GM11168 (cell line): ENCODE measurements at regions not wholly inside any gene's neighbourhood (a gene's known extent, or its start where the extent isn't known, plus 50 kb on each side); places are given as distances from the start of the nearest gene placed in this dataset.

Experiments used
- in situ Hi-C: fragments of 300-500 bp; cut with MboI; formaldehyde crosslinking; loops from one replicate; pipeline ENCODE4 v1.12.0; 2022; ENCODE audit warnings: low sequenced_read_pairs; ENCODE audit not compliant: unreplicated experiment

DNA sequence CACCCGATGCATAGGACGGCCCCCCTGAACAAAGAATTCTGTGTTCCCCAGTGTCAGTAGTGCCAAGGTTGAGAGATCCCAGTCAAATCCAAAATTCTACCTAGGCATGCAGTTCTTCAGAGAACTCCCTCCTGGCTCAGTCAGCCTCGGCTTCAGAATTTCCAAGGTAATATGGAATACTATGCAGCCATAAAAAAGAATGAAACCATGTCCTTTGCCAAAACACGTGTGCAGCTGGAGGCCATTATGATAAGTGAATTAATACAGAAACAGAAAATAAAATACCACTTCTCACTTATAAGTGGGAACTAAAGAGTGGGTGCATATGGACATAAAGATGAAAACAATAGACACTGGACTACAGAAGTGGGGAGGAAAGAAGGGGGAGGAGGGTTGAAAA, 87.1 kb upstream of the TRIO start:
- in situ Hi-C loops: no loop called here

DNA sequence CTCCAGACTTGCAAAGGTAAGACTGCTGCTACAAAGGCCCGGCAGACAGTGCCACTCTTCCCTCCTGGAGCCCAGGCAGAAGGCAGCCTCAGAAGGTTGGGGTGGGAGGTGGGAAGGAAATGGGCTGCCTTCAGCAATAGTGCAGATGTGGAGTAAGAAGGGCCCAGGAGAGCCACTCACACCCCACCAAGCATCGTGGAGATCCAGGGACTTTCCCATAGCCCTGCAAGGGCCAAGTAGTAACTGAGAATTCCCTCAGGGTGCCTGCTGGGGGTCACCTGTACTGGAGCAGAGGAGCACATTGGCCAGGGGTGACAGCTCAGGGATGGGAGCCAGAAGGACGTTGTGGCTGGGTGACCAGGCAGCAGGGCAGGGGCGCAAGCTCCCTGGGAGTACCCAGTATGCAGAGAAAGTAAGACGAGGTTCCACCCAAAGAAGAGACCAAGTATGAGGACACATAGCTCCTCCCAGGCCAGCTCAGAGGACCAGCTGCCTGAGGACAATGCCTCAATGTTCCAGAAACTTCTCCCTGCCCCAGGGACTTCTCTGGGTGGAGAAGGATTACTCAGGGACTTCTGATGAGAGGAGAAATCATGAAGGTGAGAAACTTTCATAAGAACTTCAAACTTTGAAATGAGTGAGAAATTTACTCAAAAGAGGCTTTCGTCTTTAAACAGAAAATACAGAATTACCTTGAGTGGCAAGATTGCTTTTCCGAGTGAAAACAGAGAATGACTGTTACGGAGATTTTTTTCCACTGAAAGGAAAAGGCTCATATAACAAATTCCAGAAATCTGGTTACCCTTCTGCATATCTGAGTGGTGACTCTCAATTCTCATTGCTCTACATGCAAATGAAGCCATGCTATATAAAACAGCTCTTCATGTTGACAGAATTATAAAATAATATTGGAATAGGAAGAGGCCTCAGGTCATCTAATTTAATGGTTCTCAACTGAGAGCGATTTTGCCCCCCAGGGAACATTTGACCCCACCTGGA, 87.9 kb upstream of the TRIO start:
- in situ Hi-C loops: no loop called here

DNA sequence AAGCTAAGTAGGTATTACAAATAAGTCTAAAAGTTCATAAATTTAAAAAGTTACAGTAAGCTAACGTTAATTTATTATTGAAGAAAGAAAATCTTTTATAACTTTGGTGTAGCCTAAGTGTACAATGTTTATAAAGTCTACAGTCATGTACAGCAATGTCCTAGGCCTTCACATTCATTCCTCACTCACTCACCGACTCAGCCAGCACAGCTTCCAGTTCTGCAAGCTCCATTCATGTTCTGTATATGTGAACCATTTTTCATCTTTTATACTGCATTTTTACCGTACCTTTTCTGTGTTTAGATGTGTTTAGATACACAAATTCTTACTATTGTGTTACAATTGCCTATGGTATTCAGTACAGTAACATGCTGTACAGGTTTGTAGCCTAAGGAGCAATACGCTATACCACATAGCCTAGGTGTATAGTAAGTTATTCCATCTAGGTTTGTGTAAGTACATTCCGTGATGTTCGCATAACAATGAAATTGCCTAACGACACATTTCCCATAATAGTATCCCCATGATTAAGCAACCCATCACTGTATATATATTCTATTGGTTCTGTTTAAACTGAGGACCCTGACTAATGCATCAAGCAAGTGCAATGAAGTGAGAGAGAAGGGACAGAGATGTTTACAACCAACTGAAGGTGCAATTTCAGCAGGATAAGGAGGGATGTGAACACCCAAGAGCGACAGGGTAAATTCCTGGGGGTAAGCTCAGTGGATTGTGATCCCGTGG, 88.9 kb upstream of the TRIO start:
- in situ Hi-C loops: no loop called here

DNA sequence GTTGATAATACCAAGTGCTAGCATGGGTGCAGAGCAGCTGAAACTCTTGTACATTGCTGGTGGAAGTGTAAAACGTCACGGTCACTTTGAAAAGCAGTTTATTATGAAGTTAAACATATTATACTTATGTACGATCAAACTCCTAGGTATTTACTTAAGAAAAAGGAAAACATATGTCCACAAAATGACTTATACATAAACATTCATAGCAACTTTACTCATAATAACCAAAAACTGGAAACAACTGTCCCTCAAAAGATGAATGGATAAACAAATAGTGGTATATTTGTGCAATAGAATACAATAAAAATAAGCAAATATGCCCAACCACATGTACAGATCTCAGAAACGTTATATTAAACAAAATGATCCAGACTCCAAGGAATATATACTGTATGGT, 92.3 kb upstream of the TRIO start:
- in situ Hi-C loops: no loop called here

DNA sequence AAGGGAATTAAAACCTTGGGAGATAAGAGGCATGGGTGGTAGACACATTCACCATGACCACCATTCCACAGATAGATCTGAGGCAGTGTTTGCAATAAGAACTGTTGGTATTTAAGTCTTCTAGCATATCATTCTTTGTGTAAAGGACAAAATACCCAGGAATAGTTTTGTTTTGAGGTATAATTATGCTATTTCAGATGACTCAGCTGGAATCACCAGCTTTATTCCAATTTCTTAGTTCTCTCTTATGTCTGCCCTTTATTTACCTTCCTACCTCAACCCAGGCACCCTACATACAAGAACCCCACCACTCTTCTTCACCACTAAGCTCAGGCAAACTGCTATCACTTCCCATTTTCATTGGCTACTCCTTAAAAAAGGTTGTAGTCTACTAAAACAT, 94.7 kb upstream of the TRIO start:
- in situ Hi-C loops: no loop called here

DNA sequence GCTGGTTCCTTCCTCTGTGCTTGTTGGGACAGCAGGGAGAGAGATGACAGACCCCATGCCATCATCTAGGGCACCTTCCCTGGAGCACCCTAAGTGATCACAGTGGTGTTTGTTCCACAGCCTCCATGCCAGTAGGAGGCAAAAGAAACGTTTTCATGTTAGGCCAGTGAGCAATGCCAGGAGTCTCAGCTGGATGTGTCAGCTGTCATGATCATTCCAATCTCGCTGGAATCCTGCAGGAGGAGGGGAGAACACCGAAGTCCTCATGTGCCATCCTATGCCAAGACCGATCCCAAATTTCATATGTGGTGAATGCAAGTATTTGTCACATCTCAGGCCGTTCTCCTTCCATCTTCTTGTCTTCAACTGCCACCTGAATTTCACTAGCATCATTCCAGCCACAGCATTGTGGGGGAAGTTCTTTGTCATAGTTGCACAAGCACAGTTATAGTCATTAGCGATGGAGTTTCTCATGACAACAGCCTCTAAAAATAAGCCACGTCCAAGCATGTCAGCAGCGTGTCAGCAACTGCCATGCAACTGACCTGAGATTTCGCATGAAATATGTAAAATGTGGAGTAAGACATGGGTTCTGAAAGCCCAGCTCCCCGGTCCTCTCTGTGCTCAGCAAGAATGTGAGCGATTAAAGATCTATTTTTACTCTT, 97.2 kb upstream of the DNAH5 start:
- in situ Hi-C loops: no loop called here

DNA sequence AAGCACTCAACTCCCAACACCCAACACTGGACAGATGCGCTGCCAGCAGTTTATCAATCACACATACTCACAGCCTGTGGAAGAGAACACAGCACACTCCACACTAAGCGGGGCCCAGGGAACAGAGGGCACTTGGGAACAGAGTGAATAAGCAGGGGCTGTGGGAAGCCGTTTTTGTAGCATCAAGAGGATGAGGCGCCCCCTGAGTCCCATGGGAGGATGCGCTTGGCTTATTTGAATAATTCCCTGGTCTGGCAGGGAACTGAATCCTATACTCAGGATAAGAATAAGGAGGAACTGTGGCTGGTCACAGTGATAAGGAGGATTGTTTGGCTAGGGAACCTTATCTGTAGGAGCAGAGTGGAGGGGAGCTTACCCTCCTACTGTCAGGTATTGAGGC, 96.1 kb upstream of the DNAH5 start:
- in situ Hi-C loops: no loop called here

DNA sequence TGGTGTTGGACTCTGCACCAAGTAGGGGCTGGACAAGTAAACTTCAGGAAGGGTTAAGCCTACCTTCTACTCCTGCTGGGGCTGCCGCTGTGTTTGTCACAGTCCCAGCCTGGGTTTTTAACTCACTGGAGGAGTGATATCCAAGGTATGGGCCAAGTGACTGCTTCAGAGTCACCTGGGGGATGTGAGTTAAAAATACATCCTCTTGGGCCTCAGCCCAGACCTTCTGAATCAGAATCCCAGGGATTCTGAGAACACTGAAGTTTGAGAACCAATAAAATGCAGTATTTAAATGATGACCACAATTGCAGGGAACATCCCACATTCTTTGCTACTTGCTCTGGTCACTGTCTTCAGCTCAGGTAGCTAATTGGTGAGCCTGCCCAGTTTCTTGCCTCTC, 95.1 kb upstream of the DNAH5 start:
- in situ Hi-C loops: no loop called here

DNA sequence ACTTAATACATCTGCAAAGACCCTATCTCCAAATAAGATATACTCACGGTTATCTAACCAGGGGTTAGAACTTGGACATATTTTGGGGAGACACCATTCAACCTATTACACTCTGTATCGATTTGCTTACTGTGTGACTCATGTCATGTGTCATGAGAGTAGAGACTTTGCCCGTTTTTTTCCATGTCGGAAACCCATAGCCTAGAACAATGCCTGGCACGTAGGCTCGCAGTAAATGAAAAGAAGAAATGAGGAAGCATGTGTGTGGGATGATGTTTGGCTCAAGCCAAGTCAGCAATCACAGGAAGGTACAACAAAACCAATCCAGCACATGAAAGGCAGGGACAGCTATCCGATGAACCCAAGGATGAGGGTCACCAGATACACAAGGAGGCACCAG, 94.6 kb upstream of the DNAH5 start:
- in situ Hi-C loops: no loop called here

DNA sequence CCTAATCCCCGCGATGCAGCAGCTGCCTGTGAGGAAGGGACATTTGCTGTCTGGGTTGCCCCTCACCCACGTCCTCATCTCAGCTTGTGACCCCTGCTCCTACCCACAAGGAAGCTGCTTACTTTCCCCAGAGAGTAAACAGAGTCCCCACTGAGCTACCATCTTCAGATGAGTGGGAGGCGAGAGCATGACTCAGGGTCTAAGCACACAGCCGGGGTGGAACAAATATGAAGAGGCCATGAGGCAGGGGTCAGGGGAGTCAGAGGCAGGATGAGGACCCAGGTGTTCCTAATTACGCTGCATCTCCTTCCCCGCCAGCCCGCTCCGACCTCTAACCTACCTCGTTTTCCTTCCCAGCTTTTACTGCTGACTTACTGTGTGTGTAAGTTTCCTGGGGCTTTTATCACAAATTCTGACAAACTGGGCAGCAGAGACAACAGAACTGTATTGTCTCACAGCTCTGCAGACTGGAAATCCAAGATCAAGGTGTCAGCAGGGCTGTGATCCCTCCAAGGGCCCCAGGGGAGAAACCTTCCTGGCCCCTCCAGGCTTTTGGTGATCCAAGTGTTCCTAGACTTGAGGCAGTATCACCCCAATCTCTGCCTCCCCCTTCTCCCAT, 94.0 kb upstream of the DNAH5 start:
- in situ Hi-C loops: no loop called here

DNA sequence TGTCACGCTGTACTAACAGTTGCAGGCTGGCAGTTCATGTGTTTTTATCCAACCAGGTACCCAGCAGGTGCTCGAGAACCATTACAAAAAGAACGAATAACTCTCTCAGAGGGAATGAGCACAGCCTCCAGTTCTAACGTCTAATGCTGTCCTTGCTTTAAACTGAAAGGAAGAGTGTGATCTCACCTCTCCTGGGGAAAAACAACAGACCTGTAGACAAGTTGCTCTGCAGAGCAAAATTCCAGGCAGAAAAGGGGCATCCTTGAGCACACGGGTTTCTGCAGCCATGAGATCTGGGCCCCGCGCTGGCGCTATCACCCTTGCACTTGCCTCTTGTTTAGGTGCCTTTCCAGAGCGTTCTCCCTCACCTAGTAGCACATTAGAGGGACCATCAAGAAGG, 92.5 kb upstream of the DNAH5 start:
- in situ Hi-C loops: no loop called here

DNA sequence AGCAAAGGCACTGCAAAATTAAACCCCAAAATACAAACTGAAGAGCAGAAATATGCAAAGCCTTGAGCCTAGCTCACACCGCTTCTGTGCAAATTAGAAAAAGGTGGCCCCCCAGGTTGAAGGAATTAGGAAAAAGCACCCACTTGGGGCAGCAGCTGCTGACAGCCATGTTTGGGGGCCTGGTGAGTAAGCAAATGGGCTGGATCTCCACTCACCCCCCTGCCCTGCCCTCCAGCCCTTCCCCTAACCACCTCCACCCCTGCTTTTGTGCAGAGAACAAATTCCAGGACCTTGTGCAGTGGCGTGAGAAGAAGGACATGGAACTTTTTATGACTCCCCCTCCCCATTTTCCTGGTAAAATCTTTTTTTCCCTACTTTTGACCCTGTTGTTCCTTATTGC, 92.0 kb upstream of the DNAH5 start:
- in situ Hi-C loops: no loop called here

DNA sequence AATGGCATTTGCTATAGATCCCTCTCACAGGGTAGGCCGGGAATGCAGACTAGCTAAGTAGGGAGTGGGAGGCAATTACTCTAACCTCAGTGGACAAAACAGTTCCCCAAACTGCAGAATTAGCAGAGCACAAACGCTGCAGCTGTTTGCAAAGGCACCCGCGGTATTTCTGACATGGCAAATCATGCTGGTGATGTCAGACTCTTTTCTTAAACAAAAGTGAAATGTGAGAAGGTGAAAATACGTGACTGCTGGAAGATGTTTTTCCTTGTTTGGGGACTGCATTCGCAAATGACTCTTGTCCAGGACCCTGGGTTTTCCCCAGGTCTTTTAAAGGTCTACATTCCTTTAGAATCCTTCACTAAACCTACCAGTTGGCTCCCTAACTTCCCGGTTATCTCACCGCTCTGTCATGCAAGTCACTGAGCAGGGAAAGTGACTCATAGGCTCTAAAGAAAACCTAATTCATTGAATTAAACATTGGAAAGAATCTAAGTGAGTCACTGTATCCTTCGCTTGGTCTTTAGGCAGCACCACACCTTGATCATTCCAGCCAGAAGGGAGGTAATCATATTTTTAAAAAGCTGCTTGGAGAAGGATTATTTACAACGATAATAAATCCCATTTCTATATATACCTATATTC, 91.5 kb upstream of the DNAH5 start:
- in situ Hi-C loops: no loop called here

DNA sequence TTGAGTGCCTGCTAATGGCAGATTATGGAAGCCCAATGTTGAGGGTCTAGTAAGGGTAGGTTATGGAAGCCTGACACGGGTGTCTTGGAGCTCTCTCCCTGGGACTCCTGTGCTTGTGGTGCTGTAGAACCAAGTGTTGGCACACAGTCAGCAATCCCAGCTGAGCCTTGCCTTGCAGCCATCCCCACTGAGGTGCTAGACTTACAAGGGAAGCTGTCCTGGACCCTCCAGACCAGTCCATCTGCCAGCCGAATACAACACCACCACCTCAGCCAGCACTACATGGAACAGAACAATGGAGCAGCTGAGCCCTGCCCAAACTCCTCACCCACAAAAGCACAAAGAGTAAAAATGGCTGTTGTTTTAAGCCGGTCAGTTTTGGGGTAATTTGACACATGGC, 90.5 kb upstream of the DNAH5 start:
- in situ Hi-C loops: no loop called here

DNA sequence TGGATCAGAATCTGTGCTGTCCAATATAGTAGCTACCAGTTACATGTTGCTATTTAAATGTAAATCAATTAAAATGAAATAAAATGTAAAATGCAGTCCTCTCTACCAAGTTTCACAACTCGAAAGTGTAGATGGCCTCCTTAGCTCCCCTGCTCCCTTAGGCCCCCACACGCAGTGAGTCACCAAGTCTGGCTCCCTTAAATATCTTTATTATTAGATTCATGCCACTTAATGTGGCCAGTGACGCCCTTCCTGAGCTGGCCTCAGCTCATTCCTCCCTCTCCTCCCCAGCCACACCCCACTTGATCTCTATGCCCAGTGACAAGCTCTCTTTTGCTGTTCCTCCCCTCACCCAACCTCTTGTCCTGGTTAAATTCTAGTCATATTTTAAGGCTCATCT, 88.4 kb upstream of the DNAH5 start:
- in situ Hi-C loops: no loop called here

DNA sequence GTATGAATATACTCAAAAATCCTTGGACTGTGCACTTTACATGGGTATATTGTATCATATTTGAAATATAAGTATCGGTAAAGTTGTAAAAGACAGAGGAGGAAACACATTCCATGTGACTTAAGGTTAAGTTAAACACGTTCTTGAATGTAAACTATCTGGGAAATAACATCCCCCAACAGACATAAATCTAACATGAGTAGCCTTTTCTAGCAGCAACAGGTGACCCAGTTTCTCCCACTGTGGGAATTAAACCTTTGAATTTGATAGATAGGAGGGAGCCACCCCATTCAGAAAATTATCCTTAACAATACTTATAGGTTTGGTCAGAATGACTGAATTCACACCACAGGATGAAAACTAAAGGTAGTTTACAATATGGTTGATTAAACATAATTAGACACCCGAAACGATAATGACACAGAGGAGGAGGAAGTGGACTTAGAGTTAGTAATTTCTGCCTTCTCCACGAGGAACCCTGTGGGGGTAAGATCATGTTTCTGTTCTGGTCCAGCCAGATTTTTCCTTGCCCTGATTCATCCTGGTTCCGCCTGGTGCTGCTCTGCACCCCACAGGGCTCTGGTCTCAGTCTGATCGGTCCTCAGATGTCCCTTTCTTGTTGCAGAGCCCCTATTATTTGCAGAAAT, 84.6 kb upstream of the DNAH5 start:
- in situ Hi-C loops: no loop called here

DNA sequence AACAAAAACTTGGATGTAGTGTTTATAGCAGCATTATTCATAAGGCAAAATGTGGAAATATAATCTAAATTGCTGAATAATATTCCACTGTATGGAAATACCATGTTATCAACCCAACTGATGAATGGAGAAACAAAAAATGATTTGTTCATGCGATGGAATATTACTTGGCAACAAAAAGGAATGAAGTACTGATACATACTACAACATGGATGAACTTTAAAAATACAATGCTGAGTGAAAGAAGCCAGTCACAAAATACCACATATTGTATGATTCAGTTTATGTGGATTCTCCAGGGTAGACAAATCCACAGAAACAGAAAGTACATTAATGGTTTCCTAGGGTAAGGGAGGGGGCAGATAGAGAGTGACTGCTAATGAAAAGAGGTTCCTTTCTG, 83.7 kb upstream of the DNAH5 start:
- in situ Hi-C loops: no loop called here

DNA sequence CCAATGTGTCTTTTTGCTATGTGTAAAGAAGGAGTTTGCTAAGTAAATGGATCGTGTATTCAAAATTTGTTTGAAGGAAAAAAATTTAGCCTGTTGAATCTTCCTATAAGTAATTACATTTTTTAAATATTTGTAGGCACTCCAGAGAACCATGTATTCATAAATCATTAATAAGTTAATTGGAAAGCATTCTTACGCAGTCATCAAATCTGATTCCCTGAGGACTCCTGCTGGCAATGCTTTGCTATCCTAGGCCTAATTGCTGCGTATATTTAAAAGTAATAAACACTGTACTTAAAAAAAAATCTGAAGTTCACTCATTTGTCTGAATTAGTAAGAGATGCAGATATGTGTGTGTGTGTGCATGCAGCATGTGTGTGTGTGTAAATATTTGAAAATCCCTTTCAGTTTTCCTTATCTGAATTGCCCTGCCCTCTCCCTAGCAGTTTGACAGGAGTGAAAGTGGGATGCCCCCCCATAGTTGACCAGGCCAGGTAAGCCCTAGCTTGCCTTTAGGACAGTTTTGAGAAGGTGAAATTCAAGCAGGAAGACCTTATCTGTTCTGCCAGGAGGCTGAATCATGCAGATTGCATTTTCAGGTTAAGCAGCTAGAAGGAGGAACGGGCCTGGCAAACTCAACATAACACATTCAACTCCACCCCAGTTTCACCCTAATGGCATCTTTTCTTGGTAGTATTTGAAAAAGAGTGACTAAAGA, 81.2 kb upstream of the DNAH5 start:
- in situ Hi-C loops: no loop called here

DNA sequence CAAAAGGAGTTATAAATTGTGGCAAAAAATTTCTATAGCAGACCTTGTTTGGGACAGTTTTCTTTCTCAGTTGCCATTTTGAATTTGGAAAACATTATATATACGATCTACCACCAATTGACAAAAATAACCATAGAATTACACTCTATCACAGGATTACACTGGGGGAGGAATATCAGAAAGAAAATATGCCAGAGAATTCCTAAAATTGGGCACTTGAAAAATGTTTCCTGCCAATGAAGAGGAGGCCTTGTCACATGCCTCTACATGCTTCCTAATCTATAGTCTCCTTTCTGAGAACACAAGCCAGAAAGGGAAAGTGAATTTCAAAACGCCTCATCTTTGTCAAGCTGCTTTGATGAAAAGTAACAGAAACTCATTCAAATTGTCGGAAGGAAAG, 78.5 kb upstream of the DNAH5 start:
- in situ Hi-C loops: no loop called here
